ENCODE measurements at regions not wholly inside any gene's neighbourhood (a gene's known extent, or its start where the extent isn't known, plus 50 kb on each side); places are given as distances from the start of the nearest gene placed in this dataset.

- no peak for DNase-seq (ENCODE audit: low read depth)
- no peak for TF ChIP-seq CTCF (conservative IDR thresholded peaks at IDR 0.05; ENCODE audit: low read depth, low read length)
- H3K4me3 ChIP-seq (ENCODE audit: low read length): no peak overlapping the region
Measured at GRCh38 chr5:113792806-113793205, 279.3 kb downstream of the YTHDC2 start.

- DNase-seq (ENCODE audit: low read depth): no peak
- TF ChIP-seq CTCF (conservative IDR thresholded peaks at IDR 0.05; ENCODE audit: low read depth, low read length): no peak
- no peak overlapping the region for H3K4me3 ChIP-seq (ENCODE audit: low read length)
Measured at GRCh38 chr5:113794981-113795380, 281.5 kb downstream of the YTHDC2 start.

DNA sequence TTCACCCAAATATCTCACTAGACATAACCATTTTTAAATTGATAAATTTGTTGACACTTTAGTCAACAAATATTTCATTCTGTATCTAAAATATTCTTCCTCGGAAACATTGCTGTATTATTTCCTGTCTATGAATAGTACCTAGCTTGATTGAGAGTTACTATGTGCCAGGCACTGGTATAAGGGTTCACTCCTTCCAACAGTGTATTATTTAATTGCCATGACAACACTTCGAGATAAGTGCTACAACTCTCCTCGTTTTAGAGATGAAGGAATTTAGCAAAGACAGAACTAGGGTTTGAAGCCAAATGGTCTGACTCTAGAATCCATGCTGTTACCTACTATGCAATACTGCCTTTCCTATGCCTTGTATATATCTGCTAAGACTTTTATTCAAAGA, 287.2 kb downstream of the YTHDC2 start:
- H3K4me3 ChIP-seq (ENCODE audit: low read length): no peak overlapping the region
- no peak for TF ChIP-seq CTCF (conservative IDR thresholded peaks at IDR 0.05; ENCODE audit: low read depth, low read length)
- DNase-seq (ENCODE audit: low read depth): no peak

DNA sequence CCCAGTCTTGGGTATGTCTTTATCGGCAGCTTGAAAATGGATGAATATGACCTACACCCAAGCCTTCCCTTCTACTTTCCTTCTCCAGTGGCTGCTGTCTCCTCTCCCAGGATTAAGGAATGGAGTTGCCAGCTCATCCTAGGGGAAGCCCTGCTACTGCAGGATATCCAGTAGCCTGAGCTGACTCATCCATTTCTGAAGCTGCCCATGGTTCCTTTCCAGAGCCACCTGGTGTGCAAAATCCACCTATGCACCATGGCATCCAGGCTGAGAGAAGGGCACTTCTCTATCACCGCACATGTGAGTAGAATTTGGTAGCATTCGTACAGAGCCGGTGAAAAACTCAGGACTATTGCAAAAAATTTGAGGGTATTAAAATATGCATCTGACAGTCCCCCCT, 290.8 kb downstream of the YTHDC2 start:
- no peak for TF ChIP-seq CTCF (conservative IDR thresholded peaks at IDR 0.05; ENCODE audit: low read depth, low read length)
- no peak for DNase-seq (ENCODE audit: low read depth)
- H3K4me3 ChIP-seq (ENCODE audit: low read length): no peak overlapping the region

DNA sequence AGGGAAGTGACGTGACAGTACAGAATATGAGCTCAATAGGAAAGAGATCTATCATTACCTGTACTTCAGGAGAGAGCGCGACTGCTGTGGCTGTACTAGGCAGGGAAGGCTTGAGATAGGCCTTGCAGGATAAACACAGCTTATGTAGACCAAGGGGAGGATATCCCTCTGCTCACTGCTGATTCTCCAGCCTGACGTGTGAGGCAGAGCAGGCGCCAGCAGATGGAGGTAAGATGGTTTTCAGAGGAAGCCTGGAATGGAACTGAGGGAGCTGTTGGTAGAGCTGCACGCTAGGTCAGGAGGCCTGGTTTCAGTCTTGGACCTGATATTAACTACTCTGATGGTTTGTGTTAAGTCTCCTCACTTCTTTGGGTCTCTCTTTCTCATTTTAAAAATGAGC, 291.4 kb downstream of the YTHDC2 start:
- no peak for DNase-seq (ENCODE audit: low read depth)
- H3K4me3 ChIP-seq (ENCODE audit: low read length): no peak overlapping the region
- no peak for TF ChIP-seq CTCF (conservative IDR thresholded peaks at IDR 0.05; ENCODE audit: low read depth, low read length)

DNA sequence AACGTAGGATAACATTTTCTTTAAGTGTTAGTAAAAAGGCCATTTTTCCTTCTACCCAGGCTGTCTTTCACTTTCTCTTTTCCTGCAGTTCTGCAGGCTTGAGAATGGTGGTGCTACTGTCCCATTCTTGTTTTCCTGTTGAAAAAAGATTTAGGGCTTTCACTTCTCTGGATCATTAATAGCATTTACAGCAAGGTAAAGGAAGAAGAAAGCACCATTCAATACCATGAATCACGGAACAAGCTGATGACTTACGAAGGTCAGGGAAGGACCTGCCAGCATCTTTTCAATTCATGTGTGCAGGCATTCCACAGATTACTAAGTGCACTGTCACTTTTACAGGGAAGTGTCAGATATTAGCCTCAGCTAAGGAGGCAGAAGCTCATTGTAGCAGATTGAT, 292.8 kb downstream of the YTHDC2 start:
- peak; percentile 41 for TF ChIP-seq CTCF (conservative IDR thresholded peaks at IDR 0.05; ENCODE audit: low read depth, low read length)
- no peak for DNase-seq (ENCODE audit: low read depth)
- no peak overlapping the region for H3K4me3 ChIP-seq (ENCODE audit: low read length)

DNA sequence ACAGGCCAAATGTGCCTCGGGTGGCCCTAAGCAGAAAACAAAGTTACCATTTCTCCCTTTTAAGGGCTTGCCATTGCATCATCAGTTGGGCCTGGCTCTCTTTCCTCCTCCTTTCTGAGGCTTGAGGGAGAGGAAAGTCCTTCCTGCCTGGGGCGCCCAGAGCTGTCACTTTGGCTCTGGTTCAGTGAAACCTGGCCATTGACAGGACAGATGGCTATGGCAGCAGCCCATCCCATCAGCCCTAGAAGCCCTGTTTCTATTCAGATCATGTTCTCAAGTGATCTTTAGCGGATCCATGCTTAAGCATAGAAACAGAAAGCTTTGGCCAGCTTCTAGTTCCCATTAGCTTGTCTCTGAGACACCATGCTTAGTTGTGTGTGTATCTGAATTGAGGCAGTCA, 293.4 kb downstream of the YTHDC2 start:
- TF ChIP-seq CTCF (conservative IDR thresholded peaks at IDR 0.05; ENCODE audit: low read depth, low read length): no peak
- no peak overlapping the region for H3K4me3 ChIP-seq (ENCODE audit: low read length)
- DNase-seq (ENCODE audit: low read depth): no peak
